Keratinocyte (primary cell): ENCODE measurements at regions not wholly inside any gene's neighbourhood (a gene's known extent, or its start where the extent isn't known, plus 50 kb on each side); places are given as distances from the start of the nearest gene placed in this dataset.

Source experiments
- DNase-seq: peaks from one replicate; pipeline ENCODE4 v3.0.0-alpha.2; 2011; ENCODE audit warnings: low read depth, missing footprints, low spot score
- FAIRE-seq: peaks from 2 replicates; lab custom pipeline; 2011; peaks lifted over from hg19 to GRCh38; lab: Jason Lieb, UNC
- H2AFZ ChIP-seq: 2 replicates; pipeline ENCODE4 v1.6.0; 2012; ENCODE audit warnings: low read length, control low read depth, inconsistent platforms; ENCODE audit not compliant: control insufficient read depth
- H3K27ac ChIP-seq: 2 replicates; pipeline ENCODE4 v1.5.1; 2011; ENCODE audit warnings: low read length; ENCODE audit not compliant: control insufficient read depth, insufficient read depth
- H3K27me3 ChIP-seq: 3 replicates; pipeline ENCODE4 v1.6.0; 2011; ENCODE audit warnings: low read length; ENCODE audit not compliant: control insufficient read depth, insufficient read depth; ENCODE audit errors: extremely low read depth
- H3K36me3 ChIP-seq, 2 experiments: 2 replicates in 1 of 2; 3 replicates in 1 of 2; pipeline ENCODE4 v1.5.1; 2011; ENCODE audit warnings: low read length in 2 of 2, mild to moderate bottlenecking in 1 of 2; ENCODE audit not compliant: control insufficient read depth in 2 of 2, insufficient read depth in 2 of 2; ENCODE audit errors: extremely low read depth in 1 of 2
- H3K4me1 ChIP-seq: 3 replicates; pipeline ENCODE4 v1.5.1; 2011; ENCODE audit warnings: low read length; ENCODE audit not compliant: control insufficient read depth, insufficient read depth; ENCODE audit errors: extremely low read depth
- H3K4me2 ChIP-seq: 3 replicates; pipeline ENCODE4 v1.6.0; 2011; ENCODE audit warnings: low read depth, low read length; ENCODE audit not compliant: control insufficient read depth, insufficient read depth; ENCODE audit errors: extremely low read depth
- H3K4me3 ChIP-seq, 3 experiments: fragments of 200-600 bp in 1 of 3; sonication (generic) in 1 of 3; 2 replicates in 2 of 3; 3 replicates in 1 of 3; pipeline ENCODE4 v1.5.1; 2011 to 2016; ENCODE audit warnings: low read length in 3 of 3, mild to moderate bottlenecking in 3 of 3, control low read depth in 2 of 3, inconsistent platforms in 1 of 3, low read depth in 1 of 3, mixed read lengths in 1 of 3, mixed run types in 1 of 3, moderate library complexity in 1 of 3; ENCODE audit not compliant: control insufficient read depth in 2 of 3, insufficient read depth in 2 of 3; ENCODE audit errors: extremely low read depth in 1 of 3
- H3K79me2 ChIP-seq: 2 replicates; pipeline ENCODE4 v1.6.0; 2012; ENCODE audit warnings: low read length; ENCODE audit not compliant: control insufficient read depth, insufficient read depth
- H3K9ac ChIP-seq: 3 replicates; pipeline ENCODE4 v1.6.0; 2011; ENCODE audit warnings: low read length; ENCODE audit not compliant: control insufficient read depth, insufficient read depth; ENCODE audit errors: extremely low read depth
- H3K9me1 ChIP-seq: 3 replicates; pipeline ENCODE4 v1.6.0; 2011; ENCODE audit warnings: low read length; ENCODE audit not compliant: control insufficient read depth, insufficient read depth; ENCODE audit errors: extremely low read depth
- H3K9me3 ChIP-seq: 2 replicates; pipeline ENCODE4 v1.5.1; 2012; ENCODE audit warnings: low read depth, low read length; ENCODE audit not compliant: control insufficient read depth
- H4K20me1 ChIP-seq: 3 replicates; pipeline ENCODE4 v1.6.0; 2011; ENCODE audit warnings: low read length; ENCODE audit not compliant: control insufficient read depth, insufficient read depth; ENCODE audit errors: extremely low read depth
- EZH2 ChIP-seq: IDR thresholded peaks from one replicate; pipeline ENCODE4 v1.6.1; 2012; ENCODE audit warnings: inconsistent platforms, mild to moderate bottlenecking, low read length, moderate library complexity
- dilution Hi-C: fragments of 300-500 bp; cut with MboI; formaldehyde crosslinking; loops from one replicate; pipeline ENCODE4 v1.7.0; 2020; ENCODE audit warnings: low sequenced_read_pairs; ENCODE audit not compliant: extremely low pct_ligation_motif_present
- TF ChIP-seq, protein P1 (sequence below), 3 experiments: IDR thresholded peaks in 1 of 3; conservative IDR thresholded peaks in 1 of 3; optimal IDR thresholded peaks in 1 of 3; 2 replicates in 2 of 3; 3 replicates in 1 of 3; pipeline versions ENCODE3 to v1.5.1; 2011; ENCODE audit warnings: low read length in 3 of 3, mild to moderate bottlenecking in 3 of 3, moderate library complexity in 2 of 3, control low read depth in 1 of 3, inconsistent platforms in 1 of 3; ENCODE audit not compliant: insufficient read depth in 2 of 3; ENCODE audit errors: extremely low read depth in 1 of 3

- TF ChIP-seq, protein P1, sequence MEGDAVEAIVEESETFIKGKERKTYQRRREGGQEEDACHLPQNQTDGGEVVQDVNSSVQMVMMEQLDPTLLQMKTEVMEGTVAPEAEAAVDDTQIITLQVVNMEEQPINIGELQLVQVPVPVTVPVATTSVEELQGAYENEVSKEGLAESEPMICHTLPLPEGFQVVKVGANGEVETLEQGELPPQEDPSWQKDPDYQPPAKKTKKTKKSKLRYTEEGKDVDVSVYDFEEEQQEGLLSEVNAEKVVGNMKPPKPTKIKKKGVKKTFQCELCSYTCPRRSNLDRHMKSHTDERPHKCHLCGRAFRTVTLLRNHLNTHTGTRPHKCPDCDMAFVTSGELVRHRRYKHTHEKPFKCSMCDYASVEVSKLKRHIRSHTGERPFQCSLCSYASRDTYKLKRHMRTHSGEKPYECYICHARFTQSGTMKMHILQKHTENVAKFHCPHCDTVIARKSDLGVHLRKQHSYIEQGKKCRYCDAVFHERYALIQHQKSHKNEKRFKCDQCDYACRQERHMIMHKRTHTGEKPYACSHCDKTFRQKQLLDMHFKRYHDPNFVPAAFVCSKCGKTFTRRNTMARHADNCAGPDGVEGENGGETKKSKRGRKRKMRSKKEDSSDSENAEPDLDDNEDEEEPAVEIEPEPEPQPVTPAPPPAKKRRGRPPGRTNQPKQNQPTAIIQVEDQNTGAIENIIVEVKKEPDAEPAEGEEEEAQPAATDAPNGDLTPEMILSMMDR (optimal IDR thresholded peaks at IDR 0.05 in 1 of 3, IDR thresholded peaks at IDR 0.05 in 1 of 3, conservative IDR thresholded peaks at IDR 0.05 in 1 of 3; ENCODE audit: extremely low read depth in 1 of 3, insufficient read depth in 2 of 3, low read length in 3 of 3), result no peak
- no peak for TF ChIP-seq EZH2
- Histone ChIP-seq H4K20me1 (no peaks in the 10 kb centered on the region), H3K9ac (no peak overlapping the region), H3K36me3 (no peaks in the 10 kb centered on the region), H2AFZ (no peak overlapping the region), H3K4me2 (no peak overlapping the region), H3K4me1 (no peaks in the 10 kb centered on the region), H3K9me3 (peaks cover 13% of the 10 kb centered on the region), H3K79me2 (no peaks in the 10 kb centered on the region), H3K9me1 (no peaks in the 10 kb centered on the region), H3K27ac (no peak overlapping the region), H3K27me3 (no peaks in the 10 kb centered on the region), H3K4me3 (no peak overlapping the region)
- FAIRE-seq, result no peak
- dilution Hi-C loops, result no loop called here
- no peak for DNase-seq
Observed at GRCh38 chr6:165794179-165794601, 131.1 kb upstream of the PDE10A start.

DNA sequence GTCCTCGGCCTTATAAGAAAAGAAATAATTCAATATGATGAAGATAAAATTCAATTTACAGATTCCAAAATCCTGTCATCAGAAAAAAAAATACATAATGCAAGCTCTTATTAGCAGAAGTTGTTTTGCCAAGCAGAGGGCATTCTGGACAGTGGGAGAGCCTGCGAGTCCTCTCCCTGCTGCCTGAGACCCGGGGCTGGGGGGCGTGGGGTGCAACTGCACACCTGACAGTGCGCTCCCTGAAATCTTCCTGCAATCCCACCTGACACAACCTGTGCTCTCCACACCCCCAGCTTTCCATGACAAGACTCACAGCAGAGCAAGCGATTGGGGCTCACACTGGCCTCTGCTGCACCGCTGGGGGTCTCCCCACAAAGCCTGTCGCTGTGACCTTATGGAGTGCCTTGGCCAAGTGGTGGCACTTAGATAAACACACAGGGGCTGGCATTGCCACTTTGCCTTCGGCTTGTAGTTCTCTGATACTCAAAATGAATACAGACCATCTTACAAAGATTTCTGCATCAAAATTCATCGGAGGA, 130.3 kb upstream of the PDE10A start:
- Histone ChIP-seq H3K4me1 (no peaks in the 10 kb centered on the region), H3K9me1 (no peaks in the 10 kb centered on the region), H3K27me3 (no peaks in the 10 kb centered on the region), H3K36me3 (no peaks in the 10 kb centered on the region), H2AFZ (no peak overlapping the region), H3K79me2 (no peaks in the 10 kb centered on the region), H3K4me2 (no peak overlapping the region), H3K9ac (no peak overlapping the region), H3K4me3 (no peak overlapping the region), H3K9me3 (peaks cover 13% of the 10 kb centered on the region), H4K20me1 (no peaks in the 10 kb centered on the region), H3K27ac (no peak overlapping the region)
- DNase-seq (no peak), FAIRE-seq (no peak)
- no peak for TF ChIP-seq EZH2
- TF ChIP-seq, protein P1 (optimal IDR thresholded peaks at IDR 0.05 in 1 of 3, IDR thresholded peaks at IDR 0.05 in 1 of 3, conservative IDR thresholded peaks at IDR 0.05 in 1 of 3; ENCODE audit: extremely low read depth in 1 of 3, insufficient read depth in 2 of 3, low read length in 3 of 3), result no peak
- dilution Hi-C loops, result no loop called here
